OCI-LY7 (cell line): ENCODE measurements at regions not wholly inside any gene's neighbourhood (a gene's known extent, or its start where the extent isn't known, plus 50 kb on each side); places are given as distances from the start of the nearest gene placed in this dataset.

Experiments used
- EZH2phosphoT487 ChIP-seq: fragments of 200-600 bp; sonication (generic); IDR thresholded peaks from 2 replicates; pipeline ENCODE4 v1.6.1; 2018; ENCODE audit warnings: low read depth, borderline replicate concordance, mild to moderate bottlenecking, mixed run types, antibody characterized with exemption, low read length, moderate library complexity, mixed read lengths
- TF ChIP-seq, protein P1 (sequence below): fragments of 200-600 bp; sonication (generic); conservative IDR thresholded peaks from 2 replicates; pipeline ENCODE4 v1.5.1; 2014; ENCODE audit warnings: mild to moderate bottlenecking, antibody characterized with exemption, low read length, moderate library complexity, mixed read lengths

- TF ChIP-seq, protein P1, sequence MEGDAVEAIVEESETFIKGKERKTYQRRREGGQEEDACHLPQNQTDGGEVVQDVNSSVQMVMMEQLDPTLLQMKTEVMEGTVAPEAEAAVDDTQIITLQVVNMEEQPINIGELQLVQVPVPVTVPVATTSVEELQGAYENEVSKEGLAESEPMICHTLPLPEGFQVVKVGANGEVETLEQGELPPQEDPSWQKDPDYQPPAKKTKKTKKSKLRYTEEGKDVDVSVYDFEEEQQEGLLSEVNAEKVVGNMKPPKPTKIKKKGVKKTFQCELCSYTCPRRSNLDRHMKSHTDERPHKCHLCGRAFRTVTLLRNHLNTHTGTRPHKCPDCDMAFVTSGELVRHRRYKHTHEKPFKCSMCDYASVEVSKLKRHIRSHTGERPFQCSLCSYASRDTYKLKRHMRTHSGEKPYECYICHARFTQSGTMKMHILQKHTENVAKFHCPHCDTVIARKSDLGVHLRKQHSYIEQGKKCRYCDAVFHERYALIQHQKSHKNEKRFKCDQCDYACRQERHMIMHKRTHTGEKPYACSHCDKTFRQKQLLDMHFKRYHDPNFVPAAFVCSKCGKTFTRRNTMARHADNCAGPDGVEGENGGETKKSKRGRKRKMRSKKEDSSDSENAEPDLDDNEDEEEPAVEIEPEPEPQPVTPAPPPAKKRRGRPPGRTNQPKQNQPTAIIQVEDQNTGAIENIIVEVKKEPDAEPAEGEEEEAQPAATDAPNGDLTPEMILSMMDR = no peak
- TF ChIP-seq EZH2phosphoT487 = no peak
Measured at GRCh38 chr9:13053504-13053903, 226.0 kb downstream of the MPDZ start.
